ENCODE measurements at regions not wholly inside any gene's neighbourhood (a gene's known extent, or its start where the extent isn't known, plus 50 kb on each side); places are given as distances from the start of the nearest gene placed in this dataset.

DNA sequence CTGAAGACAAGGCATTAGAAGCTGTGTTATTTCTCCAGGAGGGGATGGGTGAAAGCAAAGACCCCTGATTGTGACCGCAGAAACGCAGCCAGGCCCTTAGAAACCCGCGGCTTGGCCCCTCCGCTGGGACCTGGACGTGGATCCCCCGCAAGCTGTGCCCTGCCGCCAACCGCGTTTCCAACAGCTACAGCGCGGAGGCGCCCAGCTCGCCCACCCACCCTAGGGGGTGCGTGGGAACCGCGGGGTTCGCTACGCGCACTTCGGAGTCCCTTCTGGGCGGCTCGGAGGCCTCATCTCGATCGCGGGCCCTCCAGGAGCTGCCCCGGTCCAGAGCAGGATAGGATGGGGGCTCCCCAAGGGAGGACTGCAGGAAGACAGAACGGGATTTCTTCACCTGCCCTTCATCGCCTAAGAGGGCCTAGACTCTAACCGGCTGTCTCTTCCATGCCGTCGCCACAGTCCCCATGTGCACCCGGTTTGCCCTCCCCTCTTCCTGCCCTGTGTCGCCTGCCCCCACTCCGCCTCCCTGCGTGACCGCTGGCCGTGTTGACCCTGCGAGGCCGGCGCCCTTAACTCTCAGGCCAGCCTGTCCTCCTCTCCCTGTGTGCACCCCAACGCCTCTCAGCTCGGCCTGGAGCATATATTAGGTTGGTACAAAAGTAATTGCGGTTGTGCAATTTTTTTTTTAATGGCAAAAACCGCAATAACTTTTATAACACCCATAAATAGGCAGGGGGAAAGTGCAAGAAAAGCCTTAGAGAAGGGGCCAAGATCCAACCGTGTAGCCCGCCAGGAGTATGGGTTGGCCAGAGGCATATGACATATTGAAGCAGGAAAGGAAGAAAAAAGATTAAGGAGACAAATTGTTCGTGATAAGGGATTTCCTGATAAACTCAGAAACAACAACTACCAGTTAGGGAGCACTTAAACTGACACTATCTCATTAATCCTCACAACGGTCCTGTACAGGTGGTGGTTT is 68.1 kb upstream of the FREM1 start:
- Histone ChIP-seq H3K4me3 (replicated peaks; ENCODE audit: insufficient read depth, low read length) (no peak overlapping the region), H3K27me3 (ENCODE audit: insufficient read depth, poor library complexity, severe bottlenecking) (no peaks in the 10 kb centered on the region), H3K27ac (replicated peaks) (no peak overlapping the region)
- no peak for DNase-seq (ENCODE audit: low read depth in 1 of 2, low spot score in 1 of 2)
- TF ChIP-seq, protein P1, sequence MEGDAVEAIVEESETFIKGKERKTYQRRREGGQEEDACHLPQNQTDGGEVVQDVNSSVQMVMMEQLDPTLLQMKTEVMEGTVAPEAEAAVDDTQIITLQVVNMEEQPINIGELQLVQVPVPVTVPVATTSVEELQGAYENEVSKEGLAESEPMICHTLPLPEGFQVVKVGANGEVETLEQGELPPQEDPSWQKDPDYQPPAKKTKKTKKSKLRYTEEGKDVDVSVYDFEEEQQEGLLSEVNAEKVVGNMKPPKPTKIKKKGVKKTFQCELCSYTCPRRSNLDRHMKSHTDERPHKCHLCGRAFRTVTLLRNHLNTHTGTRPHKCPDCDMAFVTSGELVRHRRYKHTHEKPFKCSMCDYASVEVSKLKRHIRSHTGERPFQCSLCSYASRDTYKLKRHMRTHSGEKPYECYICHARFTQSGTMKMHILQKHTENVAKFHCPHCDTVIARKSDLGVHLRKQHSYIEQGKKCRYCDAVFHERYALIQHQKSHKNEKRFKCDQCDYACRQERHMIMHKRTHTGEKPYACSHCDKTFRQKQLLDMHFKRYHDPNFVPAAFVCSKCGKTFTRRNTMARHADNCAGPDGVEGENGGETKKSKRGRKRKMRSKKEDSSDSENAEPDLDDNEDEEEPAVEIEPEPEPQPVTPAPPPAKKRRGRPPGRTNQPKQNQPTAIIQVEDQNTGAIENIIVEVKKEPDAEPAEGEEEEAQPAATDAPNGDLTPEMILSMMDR (IDR thresholded peaks at IDR 0.05; ENCODE audit: insufficient read depth, low read length), result no peak
- TF ChIP-seq SPI1 (IDR thresholded peaks at IDR 0.05; ENCODE audit: borderline replicate concordance, low read depth) (no peak), GABPA (IDR thresholded peaks at IDR 0.05; ENCODE audit: low read depth) (no peak), POLR2AphosphoS5 (IDR thresholded peaks at IDR 0.05; ENCODE audit: low read depth) (no peak)
- TF ChIP-seq, protein P2, sequence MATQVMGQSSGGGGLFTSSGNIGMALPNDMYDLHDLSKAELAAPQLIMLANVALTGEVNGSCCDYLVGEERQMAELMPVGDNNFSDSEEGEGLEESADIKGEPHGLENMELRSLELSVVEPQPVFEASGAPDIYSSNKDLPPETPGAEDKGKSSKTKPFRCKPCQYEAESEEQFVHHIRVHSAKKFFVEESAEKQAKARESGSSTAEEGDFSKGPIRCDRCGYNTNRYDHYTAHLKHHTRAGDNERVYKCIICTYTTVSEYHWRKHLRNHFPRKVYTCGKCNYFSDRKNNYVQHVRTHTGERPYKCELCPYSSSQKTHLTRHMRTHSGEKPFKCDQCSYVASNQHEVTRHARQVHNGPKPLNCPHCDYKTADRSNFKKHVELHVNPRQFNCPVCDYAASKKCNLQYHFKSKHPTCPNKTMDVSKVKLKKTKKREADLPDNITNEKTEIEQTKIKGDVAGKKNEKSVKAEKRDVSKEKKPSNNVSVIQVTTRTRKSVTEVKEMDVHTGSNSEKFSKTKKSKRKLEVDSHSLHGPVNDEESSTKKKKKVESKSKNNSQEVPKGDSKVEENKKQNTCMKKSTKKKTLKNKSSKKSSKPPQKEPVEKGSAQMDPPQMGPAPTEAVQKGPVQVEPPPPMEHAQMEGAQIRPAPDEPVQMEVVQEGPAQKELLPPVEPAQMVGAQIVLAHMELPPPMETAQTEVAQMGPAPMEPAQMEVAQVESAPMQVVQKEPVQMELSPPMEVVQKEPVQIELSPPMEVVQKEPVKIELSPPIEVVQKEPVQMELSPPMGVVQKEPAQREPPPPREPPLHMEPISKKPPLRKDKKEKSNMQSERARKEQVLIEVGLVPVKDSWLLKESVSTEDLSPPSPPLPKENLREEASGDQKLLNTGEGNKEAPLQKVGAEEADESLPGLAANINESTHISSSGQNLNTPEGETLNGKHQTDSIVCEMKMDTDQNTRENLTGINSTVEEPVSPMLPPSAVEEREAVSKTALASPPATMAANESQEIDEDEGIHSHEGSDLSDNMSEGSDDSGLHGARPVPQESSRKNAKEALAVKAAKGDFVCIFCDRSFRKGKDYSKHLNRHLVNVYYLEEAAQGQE (IDR thresholded peaks at IDR 0.05; ENCODE audit: insufficient replicate concordance, low read depth), result no peak

GRCh38 chr9:14967450-14968321 is 57.5 kb upstream of the FREM1 start:
- DNase-seq (ENCODE audit: low read depth in 1 of 2, low spot score in 1 of 2), result no peak
- Histone ChIP-seq H3K4me3 (replicated peaks; ENCODE audit: insufficient read depth, low read length) (no peak overlapping the region), H3K27me3 (ENCODE audit: insufficient read depth, poor library complexity, severe bottlenecking) (no peaks in the 10 kb centered on the region), H3K27ac (replicated peaks) (no peak overlapping the region)
- TF ChIP-seq POLR2AphosphoS5 (IDR thresholded peaks at IDR 0.05; ENCODE audit: low read depth), result no peak
- no peak for TF ChIP-seq GABPA (IDR thresholded peaks at IDR 0.05; ENCODE audit: low read depth)
- TF ChIP-seq, protein P2 (IDR thresholded peaks at IDR 0.05; ENCODE audit: insufficient replicate concordance, low read depth), result no peak
- TF ChIP-seq SPI1 (IDR thresholded peaks at IDR 0.05; ENCODE audit: borderline replicate concordance, low read depth), result no peak
- TF ChIP-seq, protein P1 (IDR thresholded peaks at IDR 0.05; ENCODE audit: insufficient read depth, low read length), result no peak

- Histone ChIP-seq H3K27me3 (ENCODE audit: insufficient read depth, poor library complexity, severe bottlenecking) (no peaks in the 10 kb centered on the region), H3K4me3 (replicated peaks; ENCODE audit: insufficient read depth, low read length) (no peak overlapping the region), H3K27ac (replicated peaks) (no peak overlapping the region)
- TF ChIP-seq, protein P1 (IDR thresholded peaks at IDR 0.05; ENCODE audit: insufficient read depth, low read length), result no peak
- TF ChIP-seq POLR2AphosphoS5 (IDR thresholded peaks at IDR 0.05; ENCODE audit: low read depth), result no peak
- TF ChIP-seq, protein P2 (IDR thresholded peaks at IDR 0.05; ENCODE audit: insufficient replicate concordance, low read depth), result no peak
- no peak for TF ChIP-seq SPI1 (IDR thresholded peaks at IDR 0.05; ENCODE audit: borderline replicate concordance, low read depth)
- no peak for TF ChIP-seq GABPA (IDR thresholded peaks at IDR 0.05; ENCODE audit: low read depth)
- DNase-seq (ENCODE audit: low read depth in 1 of 2, low spot score in 1 of 2), result no peak
Observed at GRCh38 chr9:14962193-14962882, 52.1 kb upstream of the FREM1 start.

Measured in HL-60 (cell line).